ENCODE measurements at regions not wholly inside any gene's neighbourhood (a gene's known extent, or its start where the extent isn't known, plus 50 kb on each side); places are given as distances from the start of the nearest gene placed in this dataset.

- Mint-ChIP-seq H3K27me3 (ENCODE audit: low read depth in 3 of 3) (peaks cover 0 to 2% (median 0%) of the 10 kb centered on the region in 3 donors), H3K9me3 (peaks cover 0 to 1% (median 0%) of the 10 kb centered on the region in 6 donors), H3K4me1 (peaks cover 10 to 19% of the 10 kb centered on the region in 2 donors), H3K4me3 (no peak overlapping the region), H3K36me3 (peaks cover 0 to 6% (median 0%) of the 10 kb centered on the region in 3 donors), H3K27ac (no peak overlapping the region)
- no peak for DNase-seq
These were observed 159.2 kb downstream of the SPRY1 start for GRCh38 chr4:123555807-123556273.

DNA sequence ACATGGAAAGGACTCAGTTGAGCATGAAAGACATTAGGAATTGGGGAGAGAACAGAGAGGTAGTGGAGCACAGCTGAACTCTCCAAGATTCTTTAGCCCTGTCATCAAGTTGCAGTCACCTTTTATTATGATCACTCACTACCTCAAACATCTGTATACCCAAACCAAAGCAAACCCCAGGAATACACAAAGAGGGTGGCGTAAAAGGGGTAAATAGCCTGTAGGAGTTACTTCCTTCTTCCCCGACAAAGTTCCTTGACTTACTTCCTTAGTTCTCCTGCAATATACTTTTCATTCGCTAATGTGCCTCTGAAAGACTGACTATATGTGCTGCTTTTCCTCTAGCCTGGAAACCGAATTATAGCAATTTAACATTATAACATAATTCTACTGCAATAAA is 159.9 kb downstream of the SPRY1 start:
- Mint-ChIP-seq H3K27me3 (ENCODE audit: low read depth in 3 of 3) (peaks cover 0 to 2% (median 0%) of the 10 kb centered on the region in 3 donors), H3K27ac (no peak overlapping the region), H3K4me3 (no peak overlapping the region), H3K9me3 (peaks cover 0 to 1% (median 0%) of the 10 kb centered on the region in 6 donors), H3K36me3 (peaks cover 0 to 6% (median 0%) of the 10 kb centered on the region in 3 donors), H3K4me1 (peaks cover 10 to 19% of the 10 kb centered on the region in 2 donors)
- no peak for DNase-seq

DNA sequence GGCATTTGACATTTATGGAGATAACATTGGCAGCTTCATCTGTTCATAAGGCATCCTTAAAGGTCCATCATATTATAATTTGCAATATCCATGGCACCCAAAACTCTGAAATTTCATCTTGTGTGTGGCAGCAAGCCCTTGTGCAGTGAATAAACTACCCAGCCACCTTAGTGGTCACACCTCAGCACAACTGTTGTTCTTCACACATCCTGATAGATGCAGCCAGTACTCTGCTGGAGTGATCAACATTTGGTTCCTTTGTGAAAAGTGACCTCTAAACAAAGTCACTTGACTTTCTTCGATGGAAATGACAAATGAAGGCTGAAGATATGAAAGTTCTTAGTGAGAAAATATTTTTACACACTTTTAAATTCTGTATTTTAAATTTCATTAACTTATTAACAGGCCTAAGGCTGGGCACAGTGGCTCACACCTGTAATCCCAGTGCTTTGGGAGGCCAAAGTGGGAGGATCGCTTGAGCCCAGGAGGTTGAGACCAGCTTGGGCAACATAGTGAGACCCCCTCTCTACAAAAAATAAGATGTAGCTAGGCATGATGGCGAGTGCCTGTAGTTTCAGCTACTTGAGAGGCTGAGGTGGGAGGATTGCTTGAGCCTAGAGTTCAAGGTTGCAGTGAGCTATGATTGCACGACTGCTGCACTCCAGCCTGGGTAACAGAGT is 161.4 kb downstream of the SPRY1 start:
- H3K4me1 Mint-ChIP-seq = peaks cover 10 to 19% of the 10 kb centered on the region in 2 donors
- DNase-seq = no peak
- peak overlapping the region in 1 of 6 donors; percentile 47 for H3K27ac Mint-ChIP-seq
- H3K36me3 Mint-ChIP-seq = no peaks in the 10 kb centered on the region
- H3K4me3 Mint-ChIP-seq = no peak overlapping the region
- no peaks in the 10 kb centered on the region for H3K9me3 Mint-ChIP-seq
- H3K27me3 Mint-ChIP-seq (ENCODE audit: low read depth in 3 of 3) = peaks cover 0 to 2% (median 0%) of the 10 kb centered on the region in 3 donors

DNA sequence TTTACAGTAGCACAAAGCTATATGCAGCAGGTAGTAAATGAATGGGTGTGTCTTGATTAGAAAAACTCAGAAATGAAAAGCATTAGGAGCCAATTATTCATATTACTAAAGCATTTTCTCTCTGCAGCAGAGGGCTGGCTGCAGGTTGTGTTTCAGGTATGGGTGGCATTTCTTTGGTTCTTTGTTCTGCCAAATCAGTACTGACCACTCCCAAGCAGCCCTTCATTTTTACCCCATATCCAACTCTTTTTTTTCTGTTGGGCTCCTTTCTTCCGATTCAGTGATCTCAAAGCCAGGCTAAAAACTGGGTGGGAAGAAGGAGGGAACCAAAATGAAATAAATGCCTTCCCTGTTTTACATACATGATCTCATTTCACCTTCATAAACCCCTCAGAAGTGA is 162.3 kb downstream of the SPRY1 start:
- Mint-ChIP-seq H3K4me3 (no peak overlapping the region), H3K27me3 (ENCODE audit: low read depth in 3 of 3) (no peaks in the 10 kb centered on the region), H3K27ac (no peak overlapping the region), H3K9me3 (no peaks in the 10 kb centered on the region), H3K4me1 (peaks cover 6 to 10% of the 10 kb centered on the region in 2 donors), H3K36me3 (no peaks in the 10 kb centered on the region)
- DNase-seq = no peak

DNA sequence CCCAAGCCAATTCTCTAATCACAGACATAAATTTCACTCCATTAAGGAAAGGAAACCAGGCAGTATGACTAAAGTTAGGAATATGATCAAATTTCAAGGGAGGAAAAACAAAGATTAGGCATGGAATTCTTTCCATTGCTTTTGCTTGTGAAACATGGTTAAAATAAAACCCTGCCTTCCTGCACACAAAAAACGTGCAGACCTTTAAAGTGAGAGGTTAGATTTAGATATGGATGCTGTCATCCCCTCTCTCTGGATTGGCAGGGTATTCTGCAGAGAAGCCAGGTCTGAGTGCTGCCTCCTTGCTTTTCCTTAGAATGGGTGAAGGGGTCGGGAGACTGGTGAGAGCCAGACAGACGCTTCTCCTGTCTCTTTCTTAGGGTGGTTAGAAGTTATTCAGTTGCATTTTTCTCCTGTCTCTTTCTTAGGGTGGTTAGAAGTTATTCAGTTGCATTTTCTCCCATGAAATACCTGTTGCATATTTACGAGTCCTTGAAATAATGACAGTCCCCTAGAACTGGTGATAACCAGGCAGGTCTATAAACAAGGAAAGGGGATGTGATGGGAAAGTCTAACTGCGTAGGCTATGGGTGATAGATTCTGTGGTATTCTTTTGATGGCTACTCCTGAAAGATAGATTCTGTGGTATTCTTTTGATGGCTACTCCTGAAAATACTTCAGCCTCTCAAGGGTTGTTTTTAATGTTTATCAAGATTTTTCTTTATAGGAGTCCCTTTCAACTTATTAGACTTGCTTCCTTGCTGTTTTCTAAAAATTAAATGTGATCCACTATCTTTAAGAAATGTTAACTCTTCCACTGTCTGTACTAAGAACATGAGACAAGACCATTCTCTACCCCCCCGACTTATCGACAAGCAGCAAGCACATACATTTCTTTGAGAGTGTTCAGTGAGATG is 163.6 kb downstream of the SPRY1 start:
- Mint-ChIP-seq H3K27ac (no peak overlapping the region), H3K4me1 (peaks cover 7 to 19% of the 10 kb centered on the region in 2 donors), H3K4me3 (no peak overlapping the region), H3K36me3 (no peaks in the 10 kb centered on the region), H3K27me3 (ENCODE audit: low read depth in 3 of 3) (no peaks in the 10 kb centered on the region), H3K9me3 (no peaks in the 10 kb centered on the region)
- DNase-seq = no peak

DNA sequence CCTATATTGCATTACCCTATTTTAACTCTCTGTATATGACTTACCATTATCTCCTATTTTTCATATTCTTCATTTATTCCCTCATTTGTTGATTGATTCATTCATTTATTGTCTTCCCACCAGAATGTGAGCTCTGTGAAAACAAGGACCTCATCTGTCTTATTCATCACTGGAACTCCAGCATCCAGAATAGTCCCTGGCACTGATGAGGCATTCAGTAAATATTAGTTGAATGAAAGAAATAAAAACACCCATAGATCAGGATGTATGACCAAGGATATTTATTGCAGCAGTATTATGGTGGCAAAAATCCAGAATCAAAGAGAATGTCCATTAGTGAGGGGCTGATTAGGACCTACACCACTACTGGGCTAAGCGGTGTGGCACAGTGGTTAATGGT is 164.9 kb downstream of the SPRY1 start:
- no peak for DNase-seq
- Mint-ChIP-seq H3K4me3 (no peak overlapping the region), H3K36me3 (no peaks in the 10 kb centered on the region), H3K9me3 (no peaks in the 10 kb centered on the region), H3K27me3 (ENCODE audit: low read depth in 3 of 3) (no peaks in the 10 kb centered on the region), H3K27ac (no peak overlapping the region), H3K4me1 (peaks cover 7 to 19% of the 10 kb centered on the region in 2 donors)

DNA sequence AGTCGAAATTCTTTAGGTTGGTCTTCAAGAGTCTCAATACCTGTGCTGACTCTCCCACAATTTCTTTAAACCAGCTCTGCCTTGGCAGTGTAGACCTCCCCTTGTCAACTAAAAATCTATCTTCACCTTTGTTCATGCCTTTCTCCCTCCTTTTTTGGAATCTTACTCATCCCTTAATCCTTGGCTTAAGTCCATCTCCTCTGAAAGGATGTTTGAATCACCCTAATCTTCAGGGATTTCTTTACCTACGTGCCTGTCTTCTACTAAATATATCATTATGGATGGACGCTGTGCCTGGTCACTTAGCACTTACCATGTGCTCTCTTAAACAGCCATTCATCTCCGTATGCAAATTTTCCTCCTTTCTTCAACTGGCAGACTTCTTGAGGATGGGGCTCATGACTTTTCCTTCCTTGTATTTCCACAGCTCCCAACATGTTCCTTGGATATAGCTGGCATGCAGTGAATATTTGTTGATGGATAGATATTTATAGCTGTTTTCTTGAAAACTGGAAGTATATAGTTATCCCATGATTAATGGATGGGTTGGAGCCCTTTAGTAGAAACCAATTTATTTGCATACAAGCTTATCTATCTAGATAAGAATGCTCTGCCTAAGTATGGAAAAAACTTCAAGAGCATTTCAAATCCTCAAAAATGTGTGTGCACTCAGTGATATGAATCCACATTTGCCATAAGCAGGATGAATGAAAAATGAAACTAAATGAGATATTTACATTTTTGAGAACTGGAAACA is 166.6 kb downstream of the SPRY1 start:
- no peak for DNase-seq
- Mint-ChIP-seq H3K27ac (no peak overlapping the region), H3K36me3 (no peaks in the 10 kb centered on the region), H3K4me3 (no peak overlapping the region), H3K27me3 (ENCODE audit: low read depth in 3 of 3) (no peaks in the 10 kb centered on the region), H3K9me3 (no peaks in the 10 kb centered on the region), H3K4me1 (peaks cover 1 to 9% of the 10 kb centered on the region in 2 donors)

DNA sequence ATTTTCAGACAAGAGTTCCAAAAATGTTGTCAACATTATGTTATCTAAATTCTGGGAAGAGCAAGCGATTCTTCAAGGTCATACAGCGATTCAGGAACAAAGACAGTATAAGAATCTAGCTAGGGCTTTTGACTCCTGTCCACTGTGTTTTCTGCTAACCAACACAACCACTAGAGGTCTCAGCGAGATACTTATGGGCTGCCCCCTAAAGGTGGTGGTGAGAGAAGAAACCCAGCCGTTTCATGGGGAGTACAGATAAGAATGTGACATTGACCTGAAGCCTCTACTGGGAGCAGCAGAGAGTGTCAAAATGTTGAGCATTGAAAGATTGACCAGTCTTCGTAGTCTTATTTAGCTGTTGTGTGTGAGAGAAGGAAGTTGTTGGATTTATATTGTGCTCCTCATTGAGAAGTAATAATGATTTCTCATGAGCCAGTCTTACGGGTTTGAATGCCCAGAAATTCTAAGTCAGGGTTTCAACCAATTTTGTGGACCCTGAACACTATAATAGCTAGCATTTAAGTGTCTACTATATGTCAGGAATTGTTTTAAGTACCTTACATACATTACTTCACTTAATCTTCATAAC is 168.3 kb downstream of the SPRY1 start:
- no peaks in the 10 kb centered on the region for H3K9me3 Mint-ChIP-seq
- peaks cover 1 to 9% of the 10 kb centered on the region in 2 donors for H3K4me1 Mint-ChIP-seq
- no peaks in the 10 kb centered on the region for H3K27me3 Mint-ChIP-seq (ENCODE audit: low read depth in 3 of 3)
- peak overlapping the region in 1 of 6 donors; percentile 73 for H3K27ac Mint-ChIP-seq
- no peaks in the 10 kb centered on the region for H3K36me3 Mint-ChIP-seq
- peak overlapping the region in 1 of 5 donors; percentile 12 for H3K4me3 Mint-ChIP-seq
- peak; percentile 59 to 67 (median 66) for DNase-seq

GRCh38 chr4:123568936-123569335 is 172.3 kb downstream of the SPRY1 start:
- Mint-ChIP-seq H3K4me1 (peaks cover 1 to 9% of the 10 kb centered on the region in 2 donors), H3K27me3 (ENCODE audit: low read depth in 3 of 3) (peaks cover 0 to 4% (median 3%) of the 10 kb centered on the region in 3 donors), H3K9me3 (no peaks in the 10 kb centered on the region), H3K27ac (no peak overlapping the region), H3K4me3 (no peak overlapping the region), H3K36me3 (peaks cover 0 to 3% (median 0%) of the 10 kb centered on the region in 3 donors)
- no peak for DNase-seq

DNA sequence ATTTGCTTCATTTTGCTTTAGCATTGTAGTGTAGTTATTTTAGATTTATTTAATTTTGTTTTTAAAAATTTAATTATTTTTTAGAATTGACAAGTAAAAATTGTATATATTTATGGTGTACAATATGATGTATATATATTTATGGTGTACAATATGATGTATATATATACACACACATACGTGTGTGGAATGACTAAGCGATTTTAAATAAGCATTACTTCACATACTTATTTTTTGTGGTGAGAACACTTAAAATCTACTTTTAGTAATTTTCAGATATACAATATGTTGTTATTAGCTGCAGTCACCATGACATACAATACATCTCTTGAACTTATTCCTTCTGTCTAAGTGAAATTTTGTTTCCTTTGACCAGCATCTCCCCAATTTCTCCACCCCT is 172.9 kb downstream of the SPRY1 start:
- DNase-seq = no peak
- H3K27ac Mint-ChIP-seq = no peak overlapping the region
- peaks cover 0 to 3% (median 0%) of the 10 kb centered on the region in 3 donors for H3K36me3 Mint-ChIP-seq
- H3K9me3 Mint-ChIP-seq = no peaks in the 10 kb centered on the region
- H3K27me3 Mint-ChIP-seq (ENCODE audit: low read depth in 3 of 3) = peaks cover 0 to 4% (median 3%) of the 10 kb centered on the region in 3 donors
- peaks cover 1 to 8% of the 10 kb centered on the region in 2 donors for H3K4me1 Mint-ChIP-seq
- H3K4me3 Mint-ChIP-seq = no peak overlapping the region

DNA sequence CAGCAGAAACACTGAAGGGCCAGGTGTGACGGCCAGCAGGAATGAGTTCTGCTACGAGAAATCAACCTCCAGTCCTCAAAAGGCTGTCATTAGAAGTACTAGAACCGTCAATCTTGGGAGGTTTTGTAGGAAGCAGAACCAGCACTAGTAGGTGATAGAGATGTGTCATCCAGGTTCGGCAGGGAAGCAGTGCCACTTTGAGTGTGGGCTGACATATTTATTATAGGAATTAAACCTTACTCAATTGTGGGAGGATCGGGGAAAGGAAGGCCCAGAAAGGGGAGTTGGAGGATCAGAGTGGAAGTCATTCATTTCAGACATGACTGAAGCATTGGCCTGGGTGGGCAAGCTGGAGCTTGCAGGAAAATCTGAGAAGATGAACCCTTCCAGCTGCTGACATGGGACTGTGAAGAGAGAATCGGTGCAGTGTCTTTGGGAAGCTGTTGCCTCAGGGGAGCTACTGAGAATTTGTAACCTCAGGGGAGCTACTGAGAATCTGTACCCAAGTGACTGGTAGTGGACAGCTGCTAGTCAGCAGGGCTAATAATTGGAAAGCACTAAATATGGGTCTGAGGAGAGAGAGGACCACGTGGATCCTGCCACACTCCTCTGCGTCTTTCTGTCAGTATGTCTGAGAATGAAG is 177.4 kb downstream of the SPRY1 start:
- Mint-ChIP-seq H3K9me3 (no peaks in the 10 kb centered on the region), H3K27me3 (ENCODE audit: low read depth in 3 of 3) (peaks cover 1 to 4% (median 3%) of the 10 kb centered on the region in 3 donors), H3K4me1 (peaks cover 3 to 9% of the 10 kb centered on the region in 2 donors), H3K27ac (no peak overlapping the region), H3K4me3 (no peak overlapping the region), H3K36me3 (peaks cover 0 to 3% (median 0%) of the 10 kb centered on the region in 3 donors)
- no peak for DNase-seq

DNA sequence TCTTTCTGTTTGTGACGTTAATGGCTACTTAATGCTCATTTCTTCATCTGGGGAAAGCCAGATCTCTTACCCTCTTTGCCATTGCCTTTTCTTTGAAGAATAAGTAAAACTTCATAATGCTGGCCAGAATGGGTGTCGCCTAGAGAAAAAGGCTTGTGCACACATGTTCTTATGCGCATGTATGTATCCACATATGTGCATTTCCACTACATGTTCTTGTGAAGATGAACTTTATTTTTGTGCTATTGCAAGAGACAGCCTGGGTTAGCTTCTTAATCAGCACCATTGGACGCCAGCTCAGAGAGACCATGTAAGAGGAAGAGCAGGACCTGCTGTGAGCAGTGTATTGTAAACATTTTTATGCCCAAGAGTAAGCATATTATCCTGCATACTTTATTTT is 178.7 kb downstream of the SPRY1 start:
- Mint-ChIP-seq H3K27me3 (ENCODE audit: low read depth in 3 of 3) (peaks cover 0 to 4% (median 1%) of the 10 kb centered on the region in 3 donors), H3K36me3 (peaks cover under 1 to 3% (median under 1%) of the 10 kb centered on the region in 3 donors), H3K4me3 (no peak overlapping the region), H3K27ac (no peak overlapping the region), H3K4me1 (peaks cover 3 to 9% of the 10 kb centered on the region in 2 donors), H3K9me3 (peaks cover 0 to under 1% (median under 1%) of the 10 kb centered on the region in 6 donors)
- DNase-seq = no peak

Data from immature natural killer cell (primary cell).